IPS-15b (cell line): ENCODE measurements at regions not wholly inside any gene's neighbourhood (a gene's known extent, or its start where the extent isn't known, plus 50 kb on each side); places are given as distances from the start of the nearest gene placed in this dataset.

Source experiments
- H3K27me3 ChIP-seq: one replicate; pipeline ENCODE4 v1.6.1; 2013; ENCODE audit warnings: low read length; ENCODE audit not compliant: control insufficient read depth, insufficient read depth
- H3K36me3 ChIP-seq: one replicate; pipeline ENCODE4 v1.6.1; 2013; ENCODE audit warnings: low read length; ENCODE audit not compliant: control insufficient read depth, insufficient read depth
- H3K4me1 ChIP-seq: one replicate; pipeline ENCODE4 v1.6.1; 2013; ENCODE audit warnings: mild to moderate bottlenecking, low read length; ENCODE audit not compliant: control insufficient read depth, insufficient read depth
- H3K4me3 ChIP-seq: one replicate; pipeline ENCODE4 v1.5.1; 2013; ENCODE audit warnings: low read depth, low read length
- H3K9ac ChIP-seq: one replicate; pipeline ENCODE4 v1.6.1; 2013; ENCODE audit warnings: low read depth, mild to moderate bottlenecking, low read length
- H3K9me3 ChIP-seq: one replicate; pipeline ENCODE4 v1.6.1; 2013; ENCODE audit warnings: mild to moderate bottlenecking, low read length; ENCODE audit not compliant: control insufficient read depth, insufficient read depth

GRCh38 chr18:10061566-10062140, 147.8 kb downstream of the VAPA start:
- H3K36me3 ChIP-seq, result no peaks in the 10 kb centered on the region
- no peak overlapping the region for H3K9ac ChIP-seq
- H3K27me3 ChIP-seq, result no peaks in the 10 kb centered on the region
- H3K9me3 ChIP-seq, result no peaks in the 10 kb centered on the region
- H3K4me1 ChIP-seq, result no peaks in the 10 kb centered on the region
- H3K4me3 ChIP-seq, result no peak overlapping the region

GRCh38 chr18:10062302-10063300, 148.8 kb downstream of the VAPA start:
- Histone ChIP-seq H3K4me3 (no peak overlapping the region), H3K36me3 (no peaks in the 10 kb centered on the region), H3K27me3 (no peaks in the 10 kb centered on the region), H3K9ac (no peak overlapping the region), H3K9me3 (no peaks in the 10 kb centered on the region), H3K4me1 (no peaks in the 10 kb centered on the region)

- H3K9ac ChIP-seq, result no peak overlapping the region
- no peaks in the 10 kb centered on the region for H3K9me3 ChIP-seq
- H3K36me3 ChIP-seq, result no peaks in the 10 kb centered on the region
- no peaks in the 10 kb centered on the region for H3K27me3 ChIP-seq
- no peak overlapping the region for H3K4me3 ChIP-seq
- H3K4me1 ChIP-seq, result no peaks in the 10 kb centered on the region
Measured at GRCh38 chr18:10063489-10063888, 149.7 kb downstream of the VAPA start.

DNA sequence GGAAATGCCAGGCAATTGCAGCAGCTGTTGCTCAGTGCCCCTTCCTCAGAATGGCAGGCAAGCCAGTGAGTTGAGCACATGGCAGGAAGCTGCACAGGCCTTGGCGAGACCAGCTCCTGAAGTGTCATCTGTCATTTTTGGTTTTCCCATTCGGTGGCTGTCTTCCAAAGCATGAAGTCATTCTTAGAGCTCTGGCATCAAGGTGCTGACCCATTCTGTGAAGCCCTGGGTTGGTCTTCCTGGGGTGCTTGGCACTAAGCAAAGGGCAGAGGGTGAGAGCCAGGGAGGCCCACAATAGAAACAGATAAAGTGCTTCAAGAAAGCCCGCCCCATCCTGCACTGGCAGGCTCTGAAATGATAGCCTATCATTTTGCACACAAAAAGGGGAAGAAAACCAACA, 150.5 kb downstream of the VAPA start:
- Histone ChIP-seq H3K4me3 (no peak overlapping the region), H3K9me3 (no peaks in the 10 kb centered on the region), H3K4me1 (no peaks in the 10 kb centered on the region), H3K27me3 (no peaks in the 10 kb centered on the region), H3K9ac (no peak overlapping the region), H3K36me3 (no peaks in the 10 kb centered on the region)

DNA sequence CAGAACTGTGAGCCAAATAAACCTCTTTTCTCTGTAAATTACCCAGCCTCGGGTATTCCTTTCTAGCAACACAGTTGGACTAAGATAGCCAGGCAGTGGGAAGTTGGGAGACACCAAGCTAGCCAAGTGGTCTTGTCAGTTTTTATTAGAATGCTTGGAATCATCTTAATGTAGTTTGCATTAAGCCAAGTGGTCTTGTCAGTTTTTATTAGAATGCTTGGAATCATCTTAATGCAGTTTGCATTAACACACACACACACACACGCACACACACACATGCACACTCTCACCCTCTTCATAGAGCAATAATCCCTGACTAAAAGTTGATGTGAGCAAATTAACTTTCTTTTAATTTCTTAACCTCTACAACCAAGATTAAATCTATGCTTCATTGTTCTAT, 151.5 kb downstream of the VAPA start:
- H3K4me1 ChIP-seq, result no peaks in the 10 kb centered on the region
- H3K9me3 ChIP-seq, result no peaks in the 10 kb centered on the region
- no peaks in the 10 kb centered on the region for H3K27me3 ChIP-seq
- no peak overlapping the region for H3K4me3 ChIP-seq
- no peaks in the 10 kb centered on the region for H3K36me3 ChIP-seq
- no peak overlapping the region for H3K9ac ChIP-seq

DNA sequence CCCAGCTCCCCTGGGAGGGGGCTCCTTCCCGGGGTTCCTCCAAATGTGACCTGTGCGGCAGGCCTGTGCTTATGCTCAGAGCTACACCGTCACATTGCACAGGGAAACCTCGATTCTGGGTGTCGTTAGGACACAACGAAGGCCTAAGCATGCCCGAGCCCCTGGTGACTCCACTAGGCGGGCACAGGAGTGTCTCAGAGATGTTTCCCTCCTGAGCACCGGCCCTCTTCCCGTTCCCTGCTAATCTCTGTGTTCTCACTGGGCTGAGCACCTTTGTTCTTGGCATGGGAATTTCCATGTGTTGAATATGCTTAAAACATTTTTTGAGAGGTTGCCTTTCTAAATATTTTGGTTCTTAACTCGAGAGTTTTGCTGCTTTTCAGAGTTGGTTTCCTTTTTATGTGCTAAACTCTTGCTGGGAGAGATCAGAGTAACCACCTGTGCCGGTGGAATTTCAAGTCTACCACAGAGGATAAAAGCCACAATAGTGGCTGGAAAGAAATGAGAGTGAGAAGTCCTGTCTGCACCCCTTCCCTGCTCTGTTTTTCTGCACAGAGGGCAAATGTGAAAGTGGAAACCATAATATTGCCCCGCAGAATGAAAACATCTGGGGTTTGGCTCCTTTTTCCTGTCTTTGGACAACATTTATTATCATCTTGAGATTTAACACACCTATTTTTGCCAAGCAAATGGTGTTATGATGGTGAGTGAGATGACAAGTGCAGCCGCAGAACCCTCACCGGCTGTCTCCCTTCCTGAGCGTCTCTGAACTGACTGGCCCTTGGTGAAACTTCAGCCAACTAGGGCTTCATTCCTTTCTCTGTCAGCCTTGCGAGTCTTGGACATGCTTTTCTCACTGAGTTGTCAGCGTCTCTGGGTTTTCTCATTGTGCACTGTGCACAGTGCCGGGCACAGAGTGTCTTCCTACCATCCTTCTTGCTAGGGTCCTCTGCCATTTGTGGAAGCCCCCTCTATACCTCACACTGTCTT, 154.1 kb downstream of the VAPA start:
- Histone ChIP-seq H3K9ac (no peak overlapping the region), H3K36me3 (no peaks in the 10 kb centered on the region), H3K9me3 (no peaks in the 10 kb centered on the region), H3K4me3 (no peak overlapping the region), H3K27me3 (no peaks in the 10 kb centered on the region), H3K4me1 (no peaks in the 10 kb centered on the region)

DNA sequence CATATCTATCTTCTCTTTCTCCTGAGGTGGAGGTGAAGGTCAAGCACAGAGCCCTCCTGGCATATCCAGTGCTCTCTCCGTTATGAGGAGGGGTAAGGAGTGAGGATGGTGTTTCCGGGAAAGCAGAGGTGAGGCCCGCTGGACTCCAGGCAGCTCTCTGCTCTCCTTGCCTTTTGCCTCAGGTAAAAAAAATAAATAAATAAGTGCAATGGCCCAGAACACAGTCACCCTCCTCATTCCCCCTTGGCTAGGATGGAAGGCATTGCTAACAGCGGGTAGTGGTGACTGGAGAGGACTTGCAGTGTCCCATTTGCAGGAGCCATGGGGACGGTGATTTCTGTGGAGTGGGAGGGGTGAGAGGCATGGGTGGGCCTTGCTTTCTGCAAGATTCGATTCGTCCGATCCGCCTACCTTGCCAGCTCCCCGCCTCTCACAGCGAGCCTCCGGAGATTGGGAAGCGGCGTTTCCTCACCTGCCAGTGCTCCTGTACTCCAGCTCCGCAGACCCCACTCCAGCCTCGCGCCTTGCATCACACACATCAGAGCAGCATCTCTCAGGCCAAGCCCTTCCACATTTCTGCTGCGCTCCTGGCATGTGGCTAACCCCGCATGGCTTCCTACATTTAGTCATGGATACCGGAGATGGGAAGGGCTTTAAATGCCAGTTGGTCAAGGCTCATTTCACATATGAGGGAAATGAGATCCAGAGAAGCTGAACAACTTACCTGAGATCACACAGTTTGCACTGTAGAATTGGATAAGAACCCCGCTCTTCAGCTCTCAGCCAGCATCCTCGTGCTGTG, 155.2 kb downstream of the VAPA start:
- no peak overlapping the region for H3K4me3 ChIP-seq
- H3K27me3 ChIP-seq, result no peaks in the 10 kb centered on the region
- no peaks in the 10 kb centered on the region for H3K9me3 ChIP-seq
- H3K36me3 ChIP-seq, result no peaks in the 10 kb centered on the region
- no peaks in the 10 kb centered on the region for H3K4me1 ChIP-seq
- no peak overlapping the region for H3K9ac ChIP-seq

DNA sequence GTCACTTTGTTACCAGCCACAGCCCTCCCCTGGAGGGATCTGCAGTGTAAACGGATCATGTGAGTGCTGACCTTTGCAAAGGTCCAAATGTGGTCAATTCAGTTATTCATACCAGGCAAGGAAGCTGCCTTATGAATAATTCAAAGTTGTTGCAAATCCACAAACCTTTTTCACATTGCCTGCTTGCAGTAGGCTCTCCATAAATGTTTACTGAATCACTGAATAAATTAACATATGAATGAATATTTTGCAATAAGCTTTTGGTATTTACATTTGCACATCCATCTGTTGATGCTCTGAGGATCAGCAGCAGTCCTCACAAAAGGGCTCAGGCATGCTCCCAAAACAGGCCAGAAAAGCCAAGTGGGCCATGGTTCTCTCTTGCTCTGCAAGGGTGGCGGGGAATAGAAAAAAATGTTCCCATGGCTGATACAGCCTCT, 156.8 kb downstream of the VAPA start:
- Histone ChIP-seq H3K4me1 (no peaks in the 10 kb centered on the region), H3K9me3 (no peaks in the 10 kb centered on the region), H3K36me3 (no peaks in the 10 kb centered on the region), H3K4me3 (no peak overlapping the region), H3K27me3 (no peaks in the 10 kb centered on the region), H3K9ac (no peak overlapping the region)

GRCh38 chr18:10072671-10073175, 158.9 kb downstream of the VAPA start:
- H3K9ac ChIP-seq, result no peak overlapping the region
- H3K36me3 ChIP-seq, result no peaks in the 10 kb centered on the region
- H3K9me3 ChIP-seq, result no peaks in the 10 kb centered on the region
- no peaks in the 10 kb centered on the region for H3K27me3 ChIP-seq
- H3K4me3 ChIP-seq, result no peak overlapping the region
- H3K4me1 ChIP-seq, result no peaks in the 10 kb centered on the region

- H3K9ac ChIP-seq, result no peak overlapping the region
Measured at GRCh38 chr18:10074110-10074509, 160.3 kb downstream of the VAPA start.

GRCh38 chr18:10074728-10075127, 160.9 kb downstream of the VAPA start:
- no peak overlapping the region for H3K9ac ChIP-seq
- no peak overlapping the region for H3K4me3 ChIP-seq
- H3K9me3 ChIP-seq, result no peaks in the 10 kb centered on the region
- H3K36me3 ChIP-seq, result no peaks in the 10 kb centered on the region
- H3K27me3 ChIP-seq, result no peaks in the 10 kb centered on the region
- no peaks in the 10 kb centered on the region for H3K4me1 ChIP-seq

More at GRCh38 chr18:10074110-10074509, 160.3 kb downstream of the VAPA start:
- H3K27me3 ChIP-seq, result no peaks in the 10 kb centered on the region
- no peaks in the 10 kb centered on the region for H3K9me3 ChIP-seq
- H3K4me3 ChIP-seq, result no peak overlapping the region
- no peaks in the 10 kb centered on the region for H3K4me1 ChIP-seq
- H3K36me3 ChIP-seq, result no peaks in the 10 kb centered on the region
